CD4-positive, alpha-beta memory T cell (primary cell): ENCODE measurements at regions not wholly inside any gene's neighbourhood (a gene's known extent, or its start where the extent isn't known, plus 50 kb on each side); places are given as distances from the start of the nearest gene placed in this dataset.

Experiments
- CTCF ChIA-PET: fragments of 350-600 bp; sonication (Branson Sonifier 250); formaldehyde crosslinking; loops from one replicate; lab custom pipeline; 2021; ENCODE audit warnings: inconsistent platforms; ENCODE audit not compliant: partially characterized antibody; lab: Charles Lee
- POLR2A ChIA-PET: fragments of 350-600 bp; sonication (Branson Sonifier 250); formaldehyde crosslinking; loops from one replicate; lab custom pipeline; 2021; ENCODE audit not compliant: partially characterized antibody; lab: Charles Lee
- DNase-seq, 5 donors: peaks; one replicate each; pipeline versions ENCODE4 v3.0.0 to v3.0.0-alpha.2; 2020 to 2022; ENCODE audit warnings: mixed read lengths in 1 of 5
- H3K27ac ChIP-seq: one replicate; pipeline ENCODE4 v1.7.0; 2013; ENCODE audit warnings: low read depth, low read length
- H3K27me3 ChIP-seq: 2 replicates; pipeline ENCODE4 v1.7.0; 2013; ENCODE audit warnings: mild to moderate bottlenecking, low read length, moderate library complexity; ENCODE audit not compliant: insufficient read depth
- H3K36me3 ChIP-seq: 2 replicates; pipeline ENCODE4 v1.7.0; 2013; ENCODE audit warnings: mild to moderate bottlenecking, low read length, moderate library complexity; ENCODE audit not compliant: insufficient read depth
- H3K4me1 ChIP-seq: 2 replicates; pipeline ENCODE4 v1.7.0; 2013; ENCODE audit warnings: mild to moderate bottlenecking, low read length, moderate library complexity; ENCODE audit not compliant: insufficient read depth
- H3K4me3 ChIP-seq, 2 donors: one replicate each; pipeline ENCODE4 v1.7.0; 2013; ENCODE audit warnings: low read length in 2 of 2, mild to moderate bottlenecking in 1 of 2
- H3K9me3 ChIP-seq, 2 donors: one replicate each; pipeline ENCODE4 v1.7.0; 2013; ENCODE audit warnings: low read length in 2 of 2, control low read depth in 1 of 2; ENCODE audit not compliant: control insufficient read depth in 1 of 2
- H3K27ac Mint-ChIP-seq, 7 donors: one replicate each; pipeline ENCODE4 v1.8.0; 2020 to 2021; ENCODE audit warnings: mixed read lengths in 7 of 7, mild to moderate bottlenecking in 6 of 7, inconsistent platforms in 3 of 7, moderate library complexity in 3 of 7
- H3K27me3 Mint-ChIP-seq, 2 donors: one replicate each; pipeline ENCODE4 v1.8.0; 2020 to 2021; ENCODE audit warnings: mixed read lengths in 2 of 2
- H3K36me3 Mint-ChIP-seq, 2 donors: one replicate each; pipeline ENCODE4 v1.8.0; 2020 to 2021; ENCODE audit warnings: mixed read lengths in 2 of 2, inconsistent platforms in 1 of 2, mild to moderate bottlenecking in 1 of 2
- H3K4me1 Mint-ChIP-seq, 4 donors: one replicate each; pipeline ENCODE4 v1.8.0; 2020 to 2021; ENCODE audit warnings: mixed read lengths in 4 of 4, mild to moderate bottlenecking in 1 of 4
- H3K4me3 Mint-ChIP-seq, 8 donors: one replicate each; pipeline ENCODE4 v1.8.0; 2020 to 2021; ENCODE audit warnings: mixed read lengths in 8 of 8, mild to moderate bottlenecking in 7 of 8, moderate library complexity in 6 of 8, inconsistent platforms in 3 of 8
- H3K9me3 Mint-ChIP-seq, 8 donors: one replicate each; pipeline ENCODE4 v1.8.0; 2020 to 2021; ENCODE audit warnings: mixed read lengths in 8 of 8, mild to moderate bottlenecking in 5 of 8, inconsistent platforms in 3 of 8, moderate library complexity in 1 of 8
- intact Hi-C: fragments of 100-400 bp; cut with micrococcal nuclease; formaldehyde crosslinking; loops from one replicate; pipeline ENCODE4 v1.15.1; 2023

DNA sequence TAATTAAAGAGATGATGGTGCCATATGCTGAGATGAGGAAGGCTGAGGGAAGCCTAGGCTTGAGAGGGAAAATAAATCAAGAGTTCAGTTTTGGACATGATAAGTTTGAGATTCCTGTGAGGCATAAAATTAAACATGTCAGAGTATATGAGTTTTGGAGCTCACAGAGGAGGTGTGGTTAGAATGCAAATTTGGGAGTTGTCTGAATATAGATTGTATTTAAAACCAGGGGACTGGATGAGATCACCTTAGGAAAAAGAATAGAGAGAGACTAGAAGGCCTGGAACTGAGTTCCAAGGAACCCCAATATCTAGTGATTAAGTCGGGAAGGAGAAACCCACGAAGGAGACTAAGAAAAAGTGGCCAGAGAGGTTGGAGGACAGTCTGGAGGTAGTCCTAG, 65.5 kb downstream of the FRMPD3 start:
- Mint-ChIP-seq H3K27ac (no peak overlapping the region), H3K36me3 (no peaks in the 10 kb centered on the region), H3K4me1 (no peaks in the 10 kb centered on the region), H3K9me3 (peaks cover 0 to 3% (median 0%) of the 10 kb centered on the region in 8 donors), H3K4me3 (no peak overlapping the region), H3K27me3 (peaks cover 10 to 21% of the 10 kb centered on the region in 2 donors)
- ChIA-PET POLR2A (no interaction called here), CTCF (no interaction called here)
- DNase-seq: no peak
- Histone ChIP-seq H3K9me3 (no peaks in the 10 kb centered on the region), H3K27ac (no peak overlapping the region), H3K4me3 (no peak overlapping the region), H3K4me1 (no peaks in the 10 kb centered on the region), H3K27me3 (no peaks in the 10 kb centered on the region), H3K36me3 (no peaks in the 10 kb centered on the region)
- intact Hi-C loops: no loop called here

DNA sequence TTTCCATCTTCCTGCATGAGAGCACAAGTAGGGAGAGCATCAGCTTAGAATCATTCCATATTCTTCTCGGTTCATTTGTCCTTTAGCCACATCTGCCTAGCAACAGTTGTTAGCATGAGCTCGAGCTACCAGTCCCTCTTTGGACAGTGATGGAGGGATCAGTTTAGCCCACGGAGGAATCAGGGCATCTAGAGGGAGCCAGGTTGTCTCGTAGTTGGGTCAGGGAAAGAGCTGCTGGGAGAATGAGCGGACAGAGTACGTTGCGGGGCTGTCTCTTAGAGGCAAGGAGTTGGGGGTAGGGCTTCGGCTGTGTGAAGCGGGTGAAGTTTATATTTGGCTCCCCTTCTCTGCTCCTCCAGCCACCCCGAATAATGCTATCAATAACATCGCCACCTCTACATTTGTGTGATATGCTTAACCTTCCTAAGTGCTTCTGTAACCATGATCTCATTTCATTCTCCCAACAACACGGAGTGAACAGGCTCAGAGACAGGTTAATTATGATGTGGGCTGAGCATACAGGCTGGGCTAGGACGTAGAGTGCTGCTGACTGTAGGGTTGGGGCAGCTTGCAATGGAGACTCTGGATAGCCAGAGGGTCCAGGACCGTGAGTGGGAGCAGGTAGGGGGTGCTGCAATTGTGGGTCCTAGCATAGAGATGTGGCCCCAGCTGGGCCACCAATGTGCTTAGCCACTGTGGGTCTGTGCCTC, 72.6 kb downstream of the FRMPD3 start:
- CTCF ChIA-PET: no interaction called here
- intact Hi-C loops: no loop called here

DNA sequence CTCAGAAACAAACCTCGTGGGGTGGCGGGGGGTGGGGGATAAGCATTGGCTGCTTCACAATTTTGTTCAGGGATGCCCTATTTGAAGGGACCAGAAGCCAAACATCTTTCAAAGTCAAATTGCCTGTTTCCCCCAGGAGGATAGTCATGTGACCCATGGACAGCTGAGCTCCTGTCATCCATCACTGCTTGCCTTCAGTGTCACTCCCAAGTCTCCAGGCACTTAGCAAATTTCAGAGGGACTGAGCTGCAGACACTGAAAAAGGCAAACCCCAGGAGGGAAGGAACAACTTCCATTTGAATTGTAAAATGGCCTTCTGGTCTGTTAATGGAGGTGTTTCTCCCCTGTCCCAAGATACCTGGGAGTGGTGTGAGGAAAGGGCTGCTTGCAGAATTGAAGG, 73.4 kb downstream of the FRMPD3 start:
- Histone ChIP-seq H3K4me1 (no peaks in the 10 kb centered on the region), H3K4me3 (no peak overlapping the region), H3K36me3 (no peaks in the 10 kb centered on the region), H3K27ac (no peak overlapping the region), H3K9me3 (no peaks in the 10 kb centered on the region), H3K27me3 (no peaks in the 10 kb centered on the region)
- no peak for DNase-seq
- Mint-ChIP-seq H3K27me3 (peaks cover 2 to 8% of the 10 kb centered on the region in 2 donors), H3K4me3 (no peak overlapping the region), H3K36me3 (no peaks in the 10 kb centered on the region), H3K27ac (no peak overlapping the region), H3K4me1 (no peaks in the 10 kb centered on the region), H3K9me3 (peaks cover 0 to 2% (median 0%) of the 10 kb centered on the region in 8 donors)
- POLR2A ChIA-PET: no interaction called here
- CTCF ChIA-PET: no interaction called here
- intact Hi-C loops: no loop called here

More for the DNA sequence above, 72.6 kb downstream of the FRMPD3 start:
- no peak for DNase-seq
- H3K27ac ChIP-seq: no peak overlapping the region
- Mint-ChIP-seq H3K4me1 (no peaks in the 10 kb centered on the region), H3K36me3 (no peaks in the 10 kb centered on the region), H3K27ac (no peak overlapping the region), H3K9me3 (peaks cover 0 to 2% (median 0%) of the 10 kb centered on the region in 8 donors), H3K4me3 (no peak overlapping the region), H3K27me3 (peaks cover 6 to 13% of the 10 kb centered on the region in 2 donors)
- H3K36me3 ChIP-seq: no peaks in the 10 kb centered on the region
- H3K4me3 ChIP-seq: no peak overlapping the region
- POLR2A ChIA-PET: no interaction called here
- no peaks in the 10 kb centered on the region for H3K4me1 ChIP-seq
- H3K9me3 ChIP-seq: no peaks in the 10 kb centered on the region
- no peaks in the 10 kb centered on the region for H3K27me3 ChIP-seq

DNA sequence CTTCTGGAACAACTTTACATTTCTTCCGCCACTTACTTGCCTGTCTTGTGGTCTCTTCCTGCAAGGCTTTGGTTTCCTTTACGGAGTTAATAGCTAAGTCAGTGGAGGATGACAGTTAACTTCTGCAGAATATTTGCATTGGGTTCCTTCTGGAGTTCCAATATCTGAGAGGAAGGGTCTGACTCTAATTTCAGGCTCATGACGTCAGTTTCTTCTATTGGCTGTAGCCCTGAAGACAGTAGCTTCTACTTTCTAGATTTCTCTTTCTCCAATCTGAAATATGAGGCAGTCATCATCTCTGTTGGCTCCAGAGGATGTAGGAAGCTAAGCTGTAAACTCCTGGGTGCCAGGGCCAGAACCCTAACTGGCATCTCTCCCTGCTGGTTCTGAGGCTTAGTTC, 76.7 kb downstream of the FRMPD3 start:
- no peaks in the 10 kb centered on the region for H3K9me3 Mint-ChIP-seq
- ChIA-PET CTCF (no interaction called here), POLR2A (no interaction called here)
- Histone ChIP-seq H3K27ac (no peak overlapping the region), H3K4me3 (no peak overlapping the region), H3K4me1 (no peaks in the 10 kb centered on the region), H3K9me3 (no peaks in the 10 kb centered on the region), H3K27me3 (no peaks in the 10 kb centered on the region), H3K36me3 (no peaks in the 10 kb centered on the region)
- H3K27ac Mint-ChIP-seq: no peak overlapping the region
- H3K36me3 Mint-ChIP-seq: no peaks in the 10 kb centered on the region
- intact Hi-C loops: no loop called here
- no peak for DNase-seq
- peaks cover 0 to 2% of the 10 kb centered on the region in 2 donors for H3K27me3 Mint-ChIP-seq
- no peak overlapping the region for H3K4me3 Mint-ChIP-seq
- no peaks in the 10 kb centered on the region for H3K4me1 Mint-ChIP-seq

DNA sequence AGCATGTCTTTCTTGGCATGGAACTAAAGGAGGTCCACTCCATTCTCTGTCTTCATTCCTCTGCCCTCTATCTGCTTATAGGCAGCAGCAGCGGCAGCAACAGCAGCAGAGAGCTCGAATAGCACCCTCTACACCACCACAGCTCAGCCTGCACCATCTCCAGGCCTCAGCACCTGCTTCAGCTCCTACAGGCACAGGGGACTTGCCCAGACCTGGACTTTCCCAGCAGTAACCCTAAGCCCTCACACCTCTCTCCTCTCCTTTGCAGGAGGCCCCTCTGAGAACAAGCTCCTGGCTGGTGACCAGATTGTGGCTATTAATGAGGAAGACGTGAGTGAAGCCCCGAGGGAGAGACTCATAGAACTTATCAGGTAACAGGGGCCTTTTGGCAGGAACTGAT, 80.7 kb downstream of the FRMPD3 start:
- no peak for DNase-seq
- Histone ChIP-seq H3K27ac (no peak overlapping the region), H3K36me3 (no peaks in the 10 kb centered on the region), H3K9me3 (no peaks in the 10 kb centered on the region), H3K4me3 (no peak overlapping the region), H3K4me1 (no peaks in the 10 kb centered on the region), H3K27me3 (no peaks in the 10 kb centered on the region)
- ChIA-PET POLR2A (no interaction called here), CTCF (no interaction called here)
- no peak overlapping the region for H3K27ac Mint-ChIP-seq
- H3K9me3 Mint-ChIP-seq: no peaks in the 10 kb centered on the region
- H3K27me3 Mint-ChIP-seq: peaks cover 4 to 6% of the 10 kb centered on the region in 2 donors
- no peaks in the 10 kb centered on the region for H3K36me3 Mint-ChIP-seq
- intact Hi-C loops: no loop called here
- H3K4me3 Mint-ChIP-seq: no peak overlapping the region
- no peaks in the 10 kb centered on the region for H3K4me1 Mint-ChIP-seq

DNA sequence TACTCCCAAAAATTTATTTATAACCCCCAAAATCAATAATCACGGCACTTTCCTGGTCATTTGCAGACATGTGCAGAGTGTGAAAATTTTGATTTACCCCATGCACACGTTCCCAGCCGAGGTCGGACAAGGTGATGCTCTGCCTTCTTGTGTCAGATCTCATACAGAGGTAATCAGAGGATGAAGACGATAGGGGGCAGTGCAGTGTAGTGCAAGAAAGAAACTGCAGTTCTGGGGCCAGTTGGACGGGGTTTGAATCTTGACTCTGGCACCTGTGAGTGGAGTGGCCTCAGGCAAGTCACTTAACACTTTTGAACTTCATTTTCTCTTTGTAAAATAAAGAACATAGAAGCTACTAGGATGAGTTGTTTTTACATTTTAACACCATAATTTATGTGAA, 88.4 kb downstream of the FRMPD3 start:
- no peaks in the 10 kb centered on the region for H3K4me1 ChIP-seq
- no peaks in the 10 kb centered on the region for H3K36me3 ChIP-seq
- no peak overlapping the region for H3K27ac Mint-ChIP-seq
- no peak overlapping the region for H3K4me3 ChIP-seq
- ChIA-PET CTCF (interaction anchor here (1.0 to 1.4 kb wide), 6 partner anchors 122 to 639 kb away, joined by 3 to 7 read pairs (median 4); partner anchors contain the start of genes NCBP2L and TSC22D3), POLR2A (no interaction called here)
- no peak overlapping the region for H3K27ac ChIP-seq
- no peaks in the 10 kb centered on the region for H3K9me3 Mint-ChIP-seq
- H3K9me3 ChIP-seq: no peaks in the 10 kb centered on the region
- intact Hi-C loops: loop anchor here (1.0 to 5.0 kb wide), 3 partner anchors 119 to 534 kb away; partner anchors contain the start of gene NCBP2L
- no peaks in the 10 kb centered on the region for H3K27me3 ChIP-seq
- H3K4me1 Mint-ChIP-seq: no peaks in the 10 kb centered on the region
- H3K4me3 Mint-ChIP-seq: no peak overlapping the region
- peaks cover 2 to 7% of the 10 kb centered on the region in 2 donors for H3K27me3 Mint-ChIP-seq
- DNase-seq: peak; percentile 19 to 28 (median 23)
- no peaks in the 10 kb centered on the region for H3K36me3 Mint-ChIP-seq

DNA sequence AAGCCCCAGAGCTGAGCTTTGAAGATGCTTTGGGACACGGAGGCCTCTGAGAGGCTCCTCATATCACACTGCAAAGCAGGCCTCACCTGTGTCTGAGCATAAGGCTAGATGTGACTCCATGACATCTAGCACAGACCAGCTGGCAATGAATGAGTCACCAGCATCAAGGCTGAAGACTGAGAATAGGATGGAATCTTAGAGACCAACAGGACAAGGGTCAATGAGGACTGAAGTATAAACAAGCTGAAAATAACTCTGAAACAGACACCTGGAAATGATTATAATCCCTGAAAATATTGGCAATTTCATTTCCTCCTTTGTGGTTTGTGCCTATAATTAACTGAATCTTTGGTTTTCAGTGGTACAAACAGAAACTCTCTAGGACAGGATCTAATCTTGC, 87.1 kb upstream of the PRPS1 start:
- Histone ChIP-seq H3K4me3 (no peak overlapping the region), H3K27me3 (no peaks in the 10 kb centered on the region), H3K36me3 (no peaks in the 10 kb centered on the region), H3K4me1 (no peaks in the 10 kb centered on the region), H3K9me3 (no peaks in the 10 kb centered on the region), H3K27ac (no peak overlapping the region)
- Mint-ChIP-seq H3K4me1 (no peaks in the 10 kb centered on the region), H3K4me3 (no peak overlapping the region), H3K9me3 (no peaks in the 10 kb centered on the region), H3K27me3 (peaks cover 0 to 1% of the 10 kb centered on the region in 2 donors), H3K36me3 (no peaks in the 10 kb centered on the region), H3K27ac (no peak overlapping the region)
- DNase-seq: no peak
- intact Hi-C loops: no loop called here
- ChIA-PET CTCF (interaction anchor here (1.5 kb wide), 1 partner anchor 114 kb away, joined by 4 read pairs; no protein-coding TSS in a partner anchor), POLR2A (no interaction called here)
